ENCODE measurements at regions not wholly inside any gene's neighbourhood (a gene's known extent, or its start where the extent isn't known, plus 50 kb on each side); places are given as distances from the start of the nearest gene placed in this dataset.
"Not testable (repeated sequence)": the region's sequence is repeated elsewhere in the genome, so short reads cannot be mapped to it uniquely, and the experiment has no call there.

DNA sequence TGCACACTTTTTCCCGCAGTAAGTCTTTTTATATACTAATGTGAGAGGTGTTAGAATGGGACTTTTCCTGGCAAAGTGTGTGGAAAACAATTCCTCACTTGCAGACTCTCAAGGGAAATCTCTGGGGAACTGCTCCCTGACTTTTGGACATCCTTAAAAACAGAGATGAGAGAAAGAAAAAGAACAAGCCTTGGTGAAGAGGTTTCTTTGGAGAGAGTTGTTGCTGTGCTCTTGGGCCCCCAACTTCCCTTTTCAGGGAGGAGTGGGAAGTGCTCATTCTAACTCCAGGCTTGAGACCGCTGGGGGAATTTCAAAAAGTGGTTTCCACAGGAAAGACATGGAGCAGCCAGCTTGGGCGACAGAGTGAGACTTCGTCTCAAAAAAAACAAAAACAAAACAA lies 142.6 kb upstream of the SPRED2 start:
- peak overlapping the region; percentile 94 for H3K27ac ChIP-seq (ENCODE audit: poor library complexity, severe bottlenecking)
- no peaks in the 10 kb centered on the region for H3K27me3 ChIP-seq (ENCODE audit: insufficient read depth, poor library complexity, severe bottlenecking)
- no peaks in the 10 kb centered on the region for H3K36me3 ChIP-seq (ENCODE audit: low read depth)
- TF ChIP-seq, protein P1, sequence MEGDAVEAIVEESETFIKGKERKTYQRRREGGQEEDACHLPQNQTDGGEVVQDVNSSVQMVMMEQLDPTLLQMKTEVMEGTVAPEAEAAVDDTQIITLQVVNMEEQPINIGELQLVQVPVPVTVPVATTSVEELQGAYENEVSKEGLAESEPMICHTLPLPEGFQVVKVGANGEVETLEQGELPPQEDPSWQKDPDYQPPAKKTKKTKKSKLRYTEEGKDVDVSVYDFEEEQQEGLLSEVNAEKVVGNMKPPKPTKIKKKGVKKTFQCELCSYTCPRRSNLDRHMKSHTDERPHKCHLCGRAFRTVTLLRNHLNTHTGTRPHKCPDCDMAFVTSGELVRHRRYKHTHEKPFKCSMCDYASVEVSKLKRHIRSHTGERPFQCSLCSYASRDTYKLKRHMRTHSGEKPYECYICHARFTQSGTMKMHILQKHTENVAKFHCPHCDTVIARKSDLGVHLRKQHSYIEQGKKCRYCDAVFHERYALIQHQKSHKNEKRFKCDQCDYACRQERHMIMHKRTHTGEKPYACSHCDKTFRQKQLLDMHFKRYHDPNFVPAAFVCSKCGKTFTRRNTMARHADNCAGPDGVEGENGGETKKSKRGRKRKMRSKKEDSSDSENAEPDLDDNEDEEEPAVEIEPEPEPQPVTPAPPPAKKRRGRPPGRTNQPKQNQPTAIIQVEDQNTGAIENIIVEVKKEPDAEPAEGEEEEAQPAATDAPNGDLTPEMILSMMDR (IDR thresholded peaks at IDR 0.05; ENCODE audit: poor library complexity, severe bottlenecking): no peak
- DNase-seq (ENCODE audit: low spot score) (no peak), ATAC-seq (ENCODE audit: low read depth) (no peak)
- no peak overlapping the region for H3K4me3 ChIP-seq (ENCODE audit: severe bottlenecking)
- H3K4me1 ChIP-seq (ENCODE audit: insufficient read depth, poor library complexity, severe bottlenecking): peaks cover 14% of the 10 kb centered on the region
- H3K9me3 ChIP-seq (ENCODE audit: severe bottlenecking): no peaks in the 10 kb centered on the region

DNA sequence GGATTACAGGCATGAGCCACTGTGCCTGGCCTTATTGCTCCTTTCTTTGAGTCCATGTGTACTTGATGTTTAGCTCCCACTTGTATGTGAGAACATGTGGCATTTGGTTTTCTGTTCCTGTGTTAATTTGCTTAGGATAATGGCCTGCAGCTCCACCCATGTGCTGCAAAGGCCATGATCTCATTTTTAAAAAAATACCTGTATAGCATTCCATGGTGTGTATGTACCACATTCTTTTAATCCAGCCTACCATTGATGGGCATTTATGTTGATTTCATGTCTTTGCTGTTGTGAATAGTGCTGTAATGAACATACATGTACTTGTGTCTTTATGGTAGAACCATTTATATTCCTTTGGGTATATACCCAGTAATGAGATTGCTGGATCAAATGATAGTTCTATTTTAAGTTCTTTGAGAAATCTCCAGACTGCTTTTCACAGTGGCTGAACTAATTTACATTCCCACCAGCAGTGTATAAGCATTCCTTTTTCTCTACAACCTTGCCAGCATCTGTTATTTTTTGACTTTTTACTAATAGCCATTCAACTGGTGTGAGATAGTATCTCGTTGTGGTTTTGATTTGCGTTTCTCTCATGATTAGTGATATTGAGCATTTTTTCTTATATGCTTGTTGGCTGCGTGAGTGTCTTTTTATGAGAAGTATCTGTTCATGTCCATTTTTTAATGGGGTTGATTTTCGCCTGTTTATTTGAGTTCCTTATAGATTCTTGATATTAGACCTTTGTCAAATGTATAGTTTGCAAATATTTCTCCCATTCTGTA lies 136.4 kb upstream of the SPRED2 start:
- not testable (repeated sequence) for H3K4me1 ChIP-seq (ENCODE audit: insufficient read depth, poor library complexity, severe bottlenecking); H3K36me3 ChIP-seq (ENCODE audit: low read depth); H3K9me3 ChIP-seq (ENCODE audit: severe bottlenecking); ATAC-seq (ENCODE audit: low read depth); H3K27me3 ChIP-seq (ENCODE audit: insufficient read depth, poor library complexity, severe bottlenecking); H3K4me3 ChIP-seq (ENCODE audit: severe bottlenecking); DNase-seq (ENCODE audit: low spot score); H3K27ac ChIP-seq (ENCODE audit: poor library complexity, severe bottlenecking)

DNA sequence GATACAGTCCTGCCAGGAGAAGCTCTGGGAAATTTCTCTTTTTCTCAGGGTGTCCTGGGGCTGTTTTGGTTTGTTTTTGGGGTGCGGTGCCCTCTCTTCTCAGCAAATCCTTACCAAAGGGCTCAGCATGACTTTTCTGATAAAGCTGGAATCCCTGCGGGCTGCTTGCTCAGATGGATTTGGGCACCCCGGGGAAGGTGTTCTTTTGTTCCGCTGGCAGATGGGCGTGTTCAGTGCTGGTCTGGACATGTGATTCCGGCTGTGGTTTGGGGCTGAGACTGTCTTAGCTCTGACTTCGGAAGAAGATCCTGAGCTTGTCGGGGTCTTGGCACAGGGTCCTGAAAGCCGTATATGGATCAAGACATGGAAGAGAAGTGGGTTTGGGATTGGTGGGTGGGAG lies 134.2 kb upstream of the SPRED2 start:
- H3K36me3 ChIP-seq (ENCODE audit: low read depth): no peaks in the 10 kb centered on the region
- peak overlapping the region; percentile 89 for H3K27ac ChIP-seq (ENCODE audit: poor library complexity, severe bottlenecking)
- H3K4me3 ChIP-seq (ENCODE audit: severe bottlenecking): peak overlapping the region; percentile 26
- H3K9me3 ChIP-seq (ENCODE audit: severe bottlenecking): no peaks in the 10 kb centered on the region
- TF ChIP-seq, protein P1 (IDR thresholded peaks at IDR 0.05; ENCODE audit: poor library complexity, severe bottlenecking): no peak
- H3K4me1 ChIP-seq (ENCODE audit: insufficient read depth, poor library complexity, severe bottlenecking): peaks cover 10% of the 10 kb centered on the region
- ATAC-seq (ENCODE audit: low read depth) (peak; percentile 81), DNase-seq (ENCODE audit: low spot score) (no peak)
- H3K27me3 ChIP-seq (ENCODE audit: insufficient read depth, poor library complexity, severe bottlenecking): no peaks in the 10 kb centered on the region

DNA sequence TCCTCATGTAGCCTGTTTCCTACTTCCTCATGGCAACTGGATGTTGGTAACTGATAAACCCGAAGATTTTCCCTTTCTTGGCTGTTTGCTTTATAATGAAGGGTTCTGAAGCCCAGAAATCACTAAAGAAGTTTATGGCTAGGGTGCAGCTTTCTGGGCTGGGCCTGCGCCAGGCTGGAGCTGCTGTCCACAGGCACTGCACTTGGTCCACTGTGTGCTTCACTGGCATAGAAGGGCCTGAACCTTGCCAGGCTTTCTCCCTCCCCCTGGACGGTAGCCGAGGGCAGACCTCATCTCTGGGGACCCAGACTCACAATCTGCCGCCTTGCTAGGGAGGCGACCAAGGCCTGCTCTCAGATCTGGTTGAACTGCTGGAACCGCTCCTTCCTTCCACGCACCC lies 133.3 kb upstream of the SPRED2 start:
- DNase-seq (ENCODE audit: low spot score): no peak
- H3K4me1 ChIP-seq (ENCODE audit: insufficient read depth, poor library complexity, severe bottlenecking): peaks cover 10% of the 10 kb centered on the region

DNA sequence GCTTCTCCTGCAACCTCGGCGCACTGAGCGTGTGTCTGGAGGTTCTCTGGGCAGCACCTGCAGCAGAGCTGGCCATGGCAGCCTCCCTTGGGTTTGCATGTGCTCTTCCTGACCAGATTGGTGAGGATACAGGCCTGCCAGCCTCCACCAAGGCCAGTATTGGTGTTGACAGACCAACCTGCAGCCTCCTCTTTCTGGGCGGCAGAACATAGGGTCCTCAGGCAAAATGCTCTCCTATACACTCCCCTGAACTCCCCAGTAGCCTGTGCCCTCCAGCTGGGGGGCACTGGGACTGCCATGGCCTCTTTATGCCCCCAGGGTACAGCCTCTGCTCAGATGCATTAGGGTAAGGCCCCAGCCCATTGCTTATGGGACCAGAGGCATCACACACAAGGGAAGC lies 131.9 kb upstream of the SPRED2 start:
- Histone ChIP-seq H3K4me1 (ENCODE audit: insufficient read depth, poor library complexity, severe bottlenecking) (peaks cover 10% of the 10 kb centered on the region), H3K4me3 (ENCODE audit: severe bottlenecking) (no peak overlapping the region), H3K9me3 (ENCODE audit: severe bottlenecking) (no peaks in the 10 kb centered on the region), H3K27me3 (ENCODE audit: insufficient read depth, poor library complexity, severe bottlenecking) (no peaks in the 10 kb centered on the region), H3K27ac (ENCODE audit: poor library complexity, severe bottlenecking) (no peak overlapping the region), H3K36me3 (ENCODE audit: low read depth) (no peaks in the 10 kb centered on the region)
- ATAC-seq (ENCODE audit: low read depth) (no peak), DNase-seq (ENCODE audit: low spot score) (no peak)
- TF ChIP-seq, protein P1 (IDR thresholded peaks at IDR 0.05; ENCODE audit: poor library complexity, severe bottlenecking): no peak

More for the DNA sequence above, 133.3 kb upstream of the SPRED2 start:
- no peak for ATAC-seq (ENCODE audit: low read depth)
- no peaks in the 10 kb centered on the region for H3K27me3 ChIP-seq (ENCODE audit: insufficient read depth, poor library complexity, severe bottlenecking)
- H3K4me3 ChIP-seq (ENCODE audit: severe bottlenecking): no peak overlapping the region
- TF ChIP-seq, protein P1 (IDR thresholded peaks at IDR 0.05; ENCODE audit: poor library complexity, severe bottlenecking): no peak
- H3K27ac ChIP-seq (ENCODE audit: poor library complexity, severe bottlenecking): peak overlapping the region; percentile 89
- no peaks in the 10 kb centered on the region for H3K9me3 ChIP-seq (ENCODE audit: severe bottlenecking)
- H3K36me3 ChIP-seq (ENCODE audit: low read depth): no peaks in the 10 kb centered on the region

All from RWPE2 (cell line).